Natural killer cell (primary cell): ENCODE measurements at regions not wholly inside any gene's neighbourhood (a gene's known extent, or its start where the extent isn't known, plus 50 kb on each side); places are given as distances from the start of the nearest gene placed in this dataset.

Source experiments
- ATAC-seq, 3 donors: fragments of 150-1000 bp in 2 of 3; fragments of 200-7000 bp in 1 of 3; cut with Tn5 transposase; 1 replicate in 1 of 3; 2 replicates in 2 of 3; pipeline ENCODE4 v1.10.0; 2021; ENCODE audit warnings: mild to moderate bottlenecking in 2 of 3, moderate library complexity in 2 of 3
- DNase-seq, 2 donors: peaks; one replicate each; pipeline versions ENCODE4 v3.0.0 to v3.0.0-alpha.2; 2013 to 2021; ENCODE audit warnings: mixed read lengths in 1 of 2
- H3K27ac ChIP-seq: one replicate; pipeline ENCODE4 v1.5.1; 2013; ENCODE audit warnings: mild to moderate bottlenecking, low read length
- H3K27me3 ChIP-seq: one replicate; pipeline ENCODE4 v1.6.1; 2013; ENCODE audit warnings: low read length; ENCODE audit not compliant: control insufficient read depth, insufficient read depth
- H3K36me3 ChIP-seq: one replicate; pipeline ENCODE4 v1.6.1; 2013; ENCODE audit warnings: low read length; ENCODE audit not compliant: control insufficient read depth, insufficient read depth
- H3K4me1 ChIP-seq: one replicate; pipeline ENCODE4 v1.6.1; 2013; ENCODE audit warnings: low read length; ENCODE audit not compliant: control insufficient read depth, insufficient read depth
- H3K4me3 ChIP-seq: one replicate; pipeline ENCODE4 v1.5.1; 2013; ENCODE audit warnings: low read length
- H3K9me3 ChIP-seq: one replicate; pipeline ENCODE4 v1.6.1; 2013; ENCODE audit warnings: low read length; ENCODE audit not compliant: control insufficient read depth, insufficient read depth
- H3K27ac Mint-ChIP-seq, 2 donors: one replicate each; pipeline ENCODE4 v1.8.0; 2022; ENCODE audit warnings: mild to moderate bottlenecking in 2 of 2, mixed read lengths in 2 of 2, moderate library complexity in 1 of 2
- H3K27me3 Mint-ChIP-seq, 2 donors: one replicate each; pipeline ENCODE4 v1.8.0; 2022; ENCODE audit warnings: low read depth in 2 of 2, mixed read lengths in 2 of 2
- H3K36me3 Mint-ChIP-seq: one replicate; pipeline ENCODE4 v1.8.0; 2022; ENCODE audit warnings: mixed read lengths
- H3K4me1 Mint-ChIP-seq, 2 donors: one replicate each; pipeline ENCODE4 v1.8.0; 2022; ENCODE audit warnings: mixed read lengths in 2 of 2
- H3K4me3 Mint-ChIP-seq: one replicate; pipeline ENCODE4 v1.8.0; 2022; ENCODE audit warnings: mild to moderate bottlenecking, moderate library complexity, mixed read lengths
- H3K9me3 Mint-ChIP-seq, 2 donors: one replicate each; pipeline ENCODE4 v1.8.0; 2022; ENCODE audit warnings: mixed read lengths in 2 of 2
- WGBS: methylation state at CpG from one replicate; pipeline ENCODE4 v1.1.7; 2013; ENCODE audit warnings: missing lambda C conversion rate; ENCODE audit not compliant: insufficient coverage; 5-methylcytosine and 5-hydroxymethylcytosine counted together
- intact Hi-C: fragments of 100-400 bp; cut with micrococcal nuclease; formaldehyde crosslinking; loops from one replicate; pipeline ENCODE4 v1.14.2; 2022
- TF ChIP-seq, protein P1 (sequence below): fragments of 200-600 bp; IDR thresholded peaks from one replicate; pipeline ENCODE4 v1.8.0; 2022; ENCODE audit warnings: antibody characterized with exemption

DNA sequence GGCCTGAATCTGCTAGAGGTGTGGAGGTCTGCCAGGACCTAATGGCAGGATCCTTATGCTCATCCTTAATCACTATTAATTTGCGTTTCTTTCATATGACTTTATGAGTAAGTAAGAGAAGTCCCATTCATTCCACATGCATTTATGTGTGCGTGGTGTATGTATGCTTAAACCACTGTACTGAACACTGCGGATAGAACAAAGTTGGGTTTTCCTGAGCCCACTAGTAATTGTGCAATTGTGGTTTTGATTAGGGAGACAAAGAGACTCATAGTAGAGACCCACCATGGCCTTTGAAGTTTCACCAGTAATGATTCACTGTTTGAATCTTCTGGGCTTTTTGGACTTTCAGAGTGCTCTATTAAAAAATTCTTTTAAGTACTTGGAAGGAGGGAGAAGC, 498.5 kb upstream of the DIPK2B start:
- no peaks in the 10 kb centered on the region for H3K9me3 Mint-ChIP-seq
- no peaks in the 10 kb centered on the region for H3K27me3 ChIP-seq
- no peak overlapping the region for H3K27ac Mint-ChIP-seq
- H3K4me3 ChIP-seq: no peak overlapping the region
- TF ChIP-seq, protein P1, sequence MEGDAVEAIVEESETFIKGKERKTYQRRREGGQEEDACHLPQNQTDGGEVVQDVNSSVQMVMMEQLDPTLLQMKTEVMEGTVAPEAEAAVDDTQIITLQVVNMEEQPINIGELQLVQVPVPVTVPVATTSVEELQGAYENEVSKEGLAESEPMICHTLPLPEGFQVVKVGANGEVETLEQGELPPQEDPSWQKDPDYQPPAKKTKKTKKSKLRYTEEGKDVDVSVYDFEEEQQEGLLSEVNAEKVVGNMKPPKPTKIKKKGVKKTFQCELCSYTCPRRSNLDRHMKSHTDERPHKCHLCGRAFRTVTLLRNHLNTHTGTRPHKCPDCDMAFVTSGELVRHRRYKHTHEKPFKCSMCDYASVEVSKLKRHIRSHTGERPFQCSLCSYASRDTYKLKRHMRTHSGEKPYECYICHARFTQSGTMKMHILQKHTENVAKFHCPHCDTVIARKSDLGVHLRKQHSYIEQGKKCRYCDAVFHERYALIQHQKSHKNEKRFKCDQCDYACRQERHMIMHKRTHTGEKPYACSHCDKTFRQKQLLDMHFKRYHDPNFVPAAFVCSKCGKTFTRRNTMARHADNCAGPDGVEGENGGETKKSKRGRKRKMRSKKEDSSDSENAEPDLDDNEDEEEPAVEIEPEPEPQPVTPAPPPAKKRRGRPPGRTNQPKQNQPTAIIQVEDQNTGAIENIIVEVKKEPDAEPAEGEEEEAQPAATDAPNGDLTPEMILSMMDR: no peak
- no peaks in the 10 kb centered on the region for H3K4me1 ChIP-seq
- no peaks in the 10 kb centered on the region for H3K36me3 Mint-ChIP-seq
- intact Hi-C loops: no loop called here
- ATAC-seq (no peak), DNase-seq (no peak)
- no peaks in the 10 kb centered on the region for H3K36me3 ChIP-seq
- H3K27me3 Mint-ChIP-seq: peaks cover 0 to 17% of the 10 kb centered on the region in 2 donors
- H3K9me3 ChIP-seq: no peaks in the 10 kb centered on the region
- H3K27ac ChIP-seq: no peak overlapping the region
- WGBS: 40% methylated on average over 1 of the region's 3 CpGs
- H3K4me3 Mint-ChIP-seq: no peak overlapping the region
- H3K4me1 Mint-ChIP-seq: no peaks in the 10 kb centered on the region

DNA sequence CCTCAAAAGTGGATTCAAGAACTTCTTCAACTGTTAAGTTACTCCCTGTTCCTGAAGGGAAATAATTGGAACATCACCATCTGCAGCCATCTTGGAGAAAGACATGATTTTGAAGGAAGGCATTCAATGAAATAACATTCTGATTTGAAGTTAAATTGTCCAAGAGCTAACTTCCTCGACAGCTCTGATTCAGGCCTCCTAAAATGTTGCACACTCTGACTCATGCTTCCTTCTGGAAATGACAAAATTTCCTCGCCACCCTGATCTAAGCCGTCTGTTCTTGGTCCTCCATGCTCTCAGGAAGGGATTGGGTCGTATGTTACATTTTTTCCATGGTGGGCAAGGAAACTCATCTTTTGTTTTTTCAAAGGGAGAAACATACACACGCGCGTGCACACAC, 496.9 kb upstream of the DIPK2B start:
- ATAC-seq: no peak
- no peak overlapping the region for H3K27ac Mint-ChIP-seq
- peaks cover 0 to 17% of the 10 kb centered on the region in 2 donors for H3K27me3 Mint-ChIP-seq
- H3K9me3 Mint-ChIP-seq: no peaks in the 10 kb centered on the region
- TF ChIP-seq, protein P1: no peak
- Histone ChIP-seq H3K4me3 (no peak overlapping the region), H3K4me1 (no peaks in the 10 kb centered on the region), H3K27me3 (no peaks in the 10 kb centered on the region), H3K27ac (no peak overlapping the region), H3K9me3 (no peaks in the 10 kb centered on the region), H3K36me3 (no peaks in the 10 kb centered on the region)
- 51% methylated on average over 4 of the region's 7 CpGs for WGBS
- DNase-seq: no peak
- H3K4me3 Mint-ChIP-seq: no peak overlapping the region
- intact Hi-C loops: no loop called here
- no peaks in the 10 kb centered on the region for H3K36me3 Mint-ChIP-seq
- no peaks in the 10 kb centered on the region for H3K4me1 Mint-ChIP-seq

DNA sequence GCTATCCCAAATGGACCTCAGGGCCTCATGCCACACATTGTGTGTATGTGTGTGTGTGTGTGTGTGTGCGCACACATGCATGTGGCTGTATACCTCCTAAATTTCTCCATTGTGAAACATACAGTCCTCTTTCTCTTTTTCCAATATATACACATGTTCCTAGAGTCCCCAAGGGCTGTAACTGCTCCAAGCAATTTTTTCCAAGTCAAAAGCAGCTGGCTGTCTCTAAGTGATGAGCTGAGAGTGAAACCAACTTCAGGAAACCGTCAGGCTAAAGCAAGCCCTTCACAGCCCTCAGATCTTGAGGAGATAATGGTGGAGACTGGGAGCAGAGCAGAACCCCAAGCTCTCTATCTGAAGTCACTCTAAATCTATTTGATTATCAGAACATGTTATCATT, 496.1 kb upstream of the DIPK2B start:
- 33% methylated on average over 1 of the region's 2 CpGs for WGBS
- Mint-ChIP-seq H3K27ac (no peak overlapping the region), H3K36me3 (no peaks in the 10 kb centered on the region), H3K9me3 (no peaks in the 10 kb centered on the region), H3K4me3 (no peak overlapping the region), H3K27me3 (peaks cover 0 to 17% of the 10 kb centered on the region in 2 donors), H3K4me1 (no peaks in the 10 kb centered on the region)
- DNase-seq (no peak), ATAC-seq (no peak)
- intact Hi-C loops: no loop called here
- TF ChIP-seq, protein P1: no peak
- no peak overlapping the region for H3K4me3 ChIP-seq
- H3K9me3 ChIP-seq: no peaks in the 10 kb centered on the region
- no peak overlapping the region for H3K27ac ChIP-seq
- H3K4me1 ChIP-seq: no peaks in the 10 kb centered on the region
- H3K36me3 ChIP-seq: no peaks in the 10 kb centered on the region
- no peaks in the 10 kb centered on the region for H3K27me3 ChIP-seq

DNA sequence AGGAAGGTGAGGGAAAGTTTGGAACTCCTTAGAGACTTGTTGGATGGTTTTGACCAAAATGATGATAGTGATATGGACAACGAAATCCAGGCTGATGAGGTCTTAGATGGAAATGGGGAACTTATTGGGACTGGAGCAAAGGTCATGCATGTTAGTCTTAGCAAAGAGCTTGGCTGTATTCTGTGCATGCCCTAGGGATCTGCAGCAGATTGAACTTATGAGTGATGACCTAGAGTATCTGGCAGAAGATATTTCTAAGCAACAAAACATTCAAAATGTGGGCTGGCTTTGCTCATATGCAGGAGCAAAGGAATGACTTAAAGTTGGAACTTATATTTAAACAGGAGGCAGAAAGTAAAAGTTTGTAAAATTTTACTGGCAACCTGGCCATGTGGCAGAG, 489.3 kb upstream of the DIPK2B start:
- Mint-ChIP-seq H3K4me3 (no peak overlapping the region), H3K9me3 (no peaks in the 10 kb centered on the region), H3K36me3 (no peaks in the 10 kb centered on the region), H3K27me3 (peaks cover 0 to 35% of the 10 kb centered on the region in 2 donors), H3K27ac (no peak overlapping the region), H3K4me1 (no peaks in the 10 kb centered on the region)
- no peaks in the 10 kb centered on the region for H3K9me3 ChIP-seq
- no peaks in the 10 kb centered on the region for H3K4me1 ChIP-seq
- intact Hi-C loops: no loop called here
- no peak for ATAC-seq
- no peaks in the 10 kb centered on the region for H3K27me3 ChIP-seq
- DNase-seq: no peak
- no peak overlapping the region for H3K27ac ChIP-seq
- TF ChIP-seq, protein P1: no peak
- no peak overlapping the region for H3K4me3 ChIP-seq
- no peaks in the 10 kb centered on the region for H3K36me3 ChIP-seq
- WGBS: 73% methylated on average over 1 of the region's 1 CpG
